GM12878 (cell line): ENCODE measurements at regions not wholly inside any gene's neighbourhood (a gene's known extent, or its start where the extent isn't known, plus 50 kb on each side); places are given as distances from the start of the nearest gene placed in this dataset.

Experiments
- ATAC-seq: fragments of 200-7000 bp; cut with Tn5 transposase; 3 replicates; pipeline ENCODE4 v1.9.1; 2020; ENCODE audit warnings: mild to moderate bottlenecking, moderate library complexity
- BruUV-seq: library from RNA; stranded (reverse); fragments of 400-500 nt; replicated peaks from 2 replicates; lab custom pipeline; 2021; lab: Mats Ljungman, UMichigan
- CTCF ChIA-PET: fragments of 300-600 bp; sonication (Branson Sonifier 250); formaldehyde crosslinking; extraction: SDS; loops from one replicate; lab custom pipeline; 2021; ENCODE audit warnings: inconsistent platforms; lab: Yijun Ruan, JAX
- POLR2A ChIA-PET: fragments of 350-600 bp; formaldehyde crosslinking; extraction: SDS; loops from one replicate; lab custom pipeline; 2021; ENCODE audit warnings: inconsistent platforms; lab: Charles Lee
- RAD21 ChIA-PET: fragments of 300-600 bp; sonication (Branson Sonifier 250); formaldehyde crosslinking; loops from one replicate; lab custom pipeline; 2023; ENCODE audit warnings: antibody characterized with exemption; ENCODE audit not compliant: unreplicated experiment; lab: Charles Lee
- SMC1A ChIA-PET: fragments of 300-600 bp; sonication (Branson Sonifier 250); formaldehyde crosslinking; loops from one replicate; lab custom pipeline; 2023; ENCODE audit not compliant: unreplicated experiment, uncharacterized antibody; lab: Charles Lee
- DNase-seq: peaks from one replicate; pipeline ENCODE4 v3.0.0-alpha.2; 2011; ENCODE audit warnings: low read depth, low spot score
- FAIRE-seq: peaks from 3 replicates; lab custom pipeline; 2011; peaks lifted over from hg19 to GRCh38; lab: Jason Lieb, UNC
- H2AFZ ChIP-seq: 2 replicates; pipeline ENCODE4 v1.6.0; 2011; ENCODE audit warnings: low read depth, low read length, control low read depth; ENCODE audit not compliant: control insufficient read depth
- H3K27ac ChIP-seq: 2 replicates; pipeline ENCODE4 v1.5.1; 2011; ENCODE audit warnings: control low read depth; ENCODE audit not compliant: control insufficient read depth, insufficient read depth
- H3K27me3 ChIP-seq, 2 experiments: replicated peaks in 1 of 2; 2 replicates each; pipeline versions ENCODE4 v1.6.0 to v1.6.1; 2011; ENCODE audit warnings: low read length in 1 of 2; ENCODE audit not compliant: control insufficient read depth in 2 of 2, insufficient read depth in 2 of 2
- H3K36me3 ChIP-seq, 2 experiments: 2 replicates each; pipeline ENCODE4 v1.5.1; 2011; ENCODE audit warnings: low read length in 1 of 2; ENCODE audit not compliant: control insufficient read depth in 2 of 2, insufficient read depth in 2 of 2
- H3K4me1 ChIP-seq: 2 replicates; pipeline ENCODE4 v1.6.1; 2011; ENCODE audit warnings: mild to moderate bottlenecking, low read length, moderate library complexity, mixed read lengths; ENCODE audit not compliant: control insufficient read depth, insufficient read depth
- H3K4me2 ChIP-seq: 2 replicates; pipeline ENCODE4 v1.6.0; 2011; ENCODE audit warnings: control low read depth; ENCODE audit not compliant: control insufficient read depth, insufficient read depth
- H3K4me3 ChIP-seq: fragments of 200-600 bp; sonication (generic); 2 replicates; pipeline ENCODE4 v1.5.1; 2016
- H3K79me2 ChIP-seq: 2 replicates; pipeline ENCODE4 v1.6.0; 2011; ENCODE audit warnings: low read length; ENCODE audit not compliant: control insufficient read depth, insufficient read depth
- H3K9ac ChIP-seq: 2 replicates; pipeline ENCODE4 v1.8.0; 2011; ENCODE audit warnings: low read length, control low read depth, mixed read lengths; ENCODE audit not compliant: control insufficient read depth, insufficient read depth
- H3K9me3 ChIP-seq: replicated peaks from 3 replicates; pipeline ENCODE4 v1.5.1; 2011; ENCODE audit warnings: mild to moderate bottlenecking, low read length; ENCODE audit not compliant: control insufficient read depth, insufficient read depth
- H4K20me1 ChIP-seq: 2 replicates; pipeline ENCODE4 v1.6.0; 2011; ENCODE audit not compliant: control insufficient read depth, insufficient read depth
- ATF2 ChIP-seq: IDR thresholded peaks from 2 replicates; pipeline ENCODE4 v1.6.1; 2012; ENCODE audit warnings: low read length, inconsistent platforms
- BCL11A ChIP-seq: IDR thresholded peaks from 2 replicates; pipeline ENCODE4 v1.6.1; 2011; ENCODE audit warnings: low read depth, low read length
- BMI1 ChIP-seq: fragments of 450-650 bp; IDR thresholded peaks from 2 replicates; pipeline ENCODE4 v1.6.1; 2016; ENCODE audit warnings: mild to moderate bottlenecking, moderate library complexity, borderline replicate concordance
- EED ChIP-seq: sonication (generic); IDR thresholded peaks from 2 replicates; pipeline ENCODE4 v1.6.1; 2016; ENCODE audit warnings: antibody characterized with exemption, low read depth
- ETV6 ChIP-seq, 2 experiments: fragments of 450-650 bp in 1 of 2; IDR thresholded peaks in 1 of 2; conservative IDR thresholded peaks in 1 of 2; 2 replicates each; pipeline ENCODE4 v1.6.1; 2014; ENCODE audit warnings: antibody characterized with exemption in 1 of 2, borderline replicate concordance in 1 of 2, low read depth in 1 of 2, mild to moderate bottlenecking in 1 of 2, moderate library complexity in 1 of 2
- EZH2 ChIP-seq: IDR thresholded peaks from 2 replicates; pipeline ENCODE4 v1.6.1; 2012; ENCODE audit warnings: low read depth, mild to moderate bottlenecking, control low read depth, inconsistent platforms, low read length, borderline replicate concordance; ENCODE audit not compliant: control insufficient read depth
- HDAC2 ChIP-seq: fragments of 200-600 bp; sonication (generic); IDR thresholded peaks from 2 replicates; pipeline ENCODE4 v1.6.1; 2017
- HDAC6 ChIP-seq: fragments of 200-600 bp; sonication (generic); IDR thresholded peaks from one replicate; pipeline ENCODE4 v1.8.0; 2017; ENCODE audit warnings: antibody characterized with exemption; ENCODE audit not compliant: unreplicated experiment
- IKZF2 ChIP-seq, 2 experiments: fragments of 450-650 bp; IDR thresholded peaks; 2 replicates each; pipeline ENCODE4 v1.6.1; 2017; ENCODE audit warnings: mild to moderate bottlenecking in 2 of 2, moderate library complexity in 2 of 2
- KLF5 ChIP-seq: fragments of 450-650 bp; IDR thresholded peaks from 2 replicates; pipeline ENCODE4 v1.6.1; 2014; ENCODE audit warnings: mild to moderate bottlenecking; ENCODE audit not compliant: partially characterized antibody
- MXI1 ChIP-seq: fragments of 150-350 bp; IDR thresholded peaks from 2 replicates; pipeline ENCODE4 v1.6.1; 2011; ENCODE audit warnings: low read depth, mild to moderate bottlenecking, inconsistent platforms, low read length, improper control_type of control experiment
- NR2C2 ChIP-seq: IDR thresholded peaks from 2 replicates; pipeline ENCODE4 v1.6.1; 2011; ENCODE audit warnings: borderline replicate concordance, low read depth; ENCODE audit not compliant: control insufficient read depth, insufficient read length
- PAX5 ChIP-seq: IDR thresholded peaks from 2 replicates; pipeline ENCODE4 v1.6.1; 2011; ENCODE audit warnings: low read depth, low read length, borderline replicate concordance
- RUNX3 ChIP-seq: IDR thresholded peaks from 2 replicates; pipeline ENCODE4 v1.6.1; 2012; ENCODE audit warnings: low read length, inconsistent platforms
- SMAD1 ChIP-seq: fragments of 450-650 bp; IDR thresholded peaks from 2 replicates; pipeline ENCODE4 v1.6.1; 2018; ENCODE audit warnings: mild to moderate bottlenecking, low read depth; ENCODE audit not compliant: partially characterized antibody
- YBX1 ChIP-seq: fragments of 450-650 bp; IDR thresholded peaks from 2 replicates; pipeline ENCODE4 v1.6.1; 2016; ENCODE audit warnings: antibody characterized with exemption
- ZNF24 ChIP-seq: fragments of 450-650 bp; IDR thresholded peaks from 2 replicates; pipeline ENCODE4 v1.6.1; 2017; ENCODE audit warnings: antibody characterized with exemption, mild to moderate bottlenecking
- WGBS: methylation state at CpG from one replicate; pipeline ENCODE4 v1.1.6; 2016; ENCODE audit warnings: low lambda C conversion rate; ENCODE audit not compliant: insufficient replicate concordance, insufficient coverage; ENCODE audit errors: missing lambda C conversion rate; 5-methylcytosine and 5-hydroxymethylcytosine counted together
- in situ Hi-C: fragments of 300-500 bp; cut with MboI; formaldehyde crosslinking; loops from 9 replicates; pipeline ENCODE4 v1.14.3; 2018; ENCODE audit warnings: mixed read lengths
- intact Hi-C: fragments of 100-400 bp; cut with micrococcal nuclease; formaldehyde crosslinking; loops from one replicate; pipeline ENCODE4 v1.14.2; 2022; ENCODE audit not compliant: unreplicated experiment
- TF ChIP-seq, protein P1 (sequence below): fragments of 450-650 bp; IDR thresholded peaks from 2 replicates; pipeline ENCODE4 v1.6.1; 2017; ENCODE audit warnings: mild to moderate bottlenecking
- TF ChIP-seq, protein P2 (sequence below): fragments of 450-650 bp; IDR thresholded peaks from 2 replicates; pipeline ENCODE4 v1.6.1; 2018; ENCODE audit warnings: borderline replicate concordance, mild to moderate bottlenecking; ENCODE audit not compliant: partially characterized antibody

DNA sequence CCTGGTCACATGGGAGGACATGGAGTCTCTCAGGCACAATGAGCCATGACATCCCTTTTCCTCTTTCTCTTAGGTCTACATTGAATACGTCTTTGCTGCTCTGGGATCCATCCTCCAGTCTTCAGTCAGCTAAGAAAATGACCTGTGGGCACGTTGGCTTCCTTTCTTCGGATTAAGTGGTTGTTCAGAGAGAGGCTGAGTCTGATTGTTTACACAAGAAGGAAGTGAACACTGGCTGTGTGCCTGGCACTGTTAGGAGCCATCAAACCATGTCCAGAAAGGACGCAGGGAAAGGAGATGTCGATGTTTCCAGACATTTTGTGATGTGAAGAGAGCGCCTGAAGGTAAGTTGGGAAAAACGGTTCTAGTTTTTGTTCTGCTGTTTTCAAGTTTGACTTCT lies 309.9 kb upstream of the CDYL start:
- FAIRE-seq (no peak), DNase-seq (no peak), ATAC-seq (no peak)
- Histone ChIP-seq H3K4me1 (no peaks in the 10 kb centered on the region), H2AFZ (no peak overlapping the region), H3K9me3 (no peaks in the 10 kb centered on the region; the same call in 2 of the 3 replicates), H3K9ac (no peak overlapping the region), H3K79me2 (no peaks in the 10 kb centered on the region), H4K20me1 (no peaks in the 10 kb centered on the region), H3K4me3 (no peak overlapping the region), H3K36me3 (no peaks in the 10 kb centered on the region), H3K4me2 (no peak overlapping the region), H3K27me3 (no peaks in the 10 kb centered on the region; a peak in 1 of 4 replicates), H3K27ac (no peak overlapping the region)
- in situ Hi-C loops (no loop called here), intact Hi-C loops (no loop called here)
- RAD21 ChIA-PET = no interaction called here
- 23% methylated on average over 7 of the region's 7 CpGs for WGBS
- POLR2A ChIA-PET = no interaction called here
- SMC1A ChIA-PET = no interaction called here
- TF ChIP-seq YBX1 = no peak
- no peak for TF ChIP-seq PAX5
- TF ChIP-seq NR2C2 = no peak
- TF ChIP-seq IKZF2 (IDR thresholded peaks at IDR 0.05) = no peak
- no peak for TF ChIP-seq BMI1
- no peak for TF ChIP-seq ETV6 (conservative IDR thresholded peaks at IDR 0.05 in 1 of 2, IDR thresholded peaks at IDR 0.05 in 1 of 2; ENCODE audit: borderline replicate concordance in 1 of 2, low read depth in 1 of 2)
- TF ChIP-seq HDAC2 = no peak
- TF ChIP-seq EED = no peak
- TF ChIP-seq ATF2 = no peak
- no peak for TF ChIP-seq BCL11A
- TF ChIP-seq EZH2 = no peak
- TF ChIP-seq, protein P1, sequence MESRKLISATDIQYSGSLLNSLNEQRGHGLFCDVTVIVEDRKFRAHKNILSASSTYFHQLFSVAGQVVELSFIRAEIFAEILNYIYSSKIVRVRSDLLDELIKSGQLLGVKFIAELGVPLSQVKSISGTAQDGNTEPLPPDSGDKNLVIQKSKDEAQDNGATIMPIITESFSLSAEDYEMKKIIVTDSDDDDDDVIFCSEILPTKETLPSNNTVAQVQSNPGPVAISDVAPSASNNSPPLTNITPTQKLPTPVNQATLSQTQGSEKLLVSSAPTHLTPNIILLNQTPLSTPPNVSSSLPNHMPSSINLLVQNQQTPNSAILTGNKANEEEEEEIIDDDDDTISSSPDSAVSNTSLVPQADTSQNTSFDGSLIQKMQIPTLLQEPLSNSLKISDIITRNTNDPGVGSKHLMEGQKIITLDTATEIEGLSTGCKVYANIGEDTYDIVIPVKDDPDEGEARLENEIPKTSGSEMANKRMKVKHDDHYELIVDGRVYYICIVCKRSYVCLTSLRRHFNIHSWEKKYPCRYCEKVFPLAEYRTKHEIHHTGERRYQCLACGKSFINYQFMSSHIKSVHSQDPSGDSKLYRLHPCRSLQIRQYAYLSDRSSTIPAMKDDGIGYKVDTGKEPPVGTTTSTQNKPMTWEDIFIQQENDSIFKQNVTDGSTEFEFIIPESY = no peak
- no peak for TF ChIP-seq HDAC6
- TF ChIP-seq ZNF24 = no peak
- no peak for TF ChIP-seq RUNX3
- TF ChIP-seq, protein P2, sequence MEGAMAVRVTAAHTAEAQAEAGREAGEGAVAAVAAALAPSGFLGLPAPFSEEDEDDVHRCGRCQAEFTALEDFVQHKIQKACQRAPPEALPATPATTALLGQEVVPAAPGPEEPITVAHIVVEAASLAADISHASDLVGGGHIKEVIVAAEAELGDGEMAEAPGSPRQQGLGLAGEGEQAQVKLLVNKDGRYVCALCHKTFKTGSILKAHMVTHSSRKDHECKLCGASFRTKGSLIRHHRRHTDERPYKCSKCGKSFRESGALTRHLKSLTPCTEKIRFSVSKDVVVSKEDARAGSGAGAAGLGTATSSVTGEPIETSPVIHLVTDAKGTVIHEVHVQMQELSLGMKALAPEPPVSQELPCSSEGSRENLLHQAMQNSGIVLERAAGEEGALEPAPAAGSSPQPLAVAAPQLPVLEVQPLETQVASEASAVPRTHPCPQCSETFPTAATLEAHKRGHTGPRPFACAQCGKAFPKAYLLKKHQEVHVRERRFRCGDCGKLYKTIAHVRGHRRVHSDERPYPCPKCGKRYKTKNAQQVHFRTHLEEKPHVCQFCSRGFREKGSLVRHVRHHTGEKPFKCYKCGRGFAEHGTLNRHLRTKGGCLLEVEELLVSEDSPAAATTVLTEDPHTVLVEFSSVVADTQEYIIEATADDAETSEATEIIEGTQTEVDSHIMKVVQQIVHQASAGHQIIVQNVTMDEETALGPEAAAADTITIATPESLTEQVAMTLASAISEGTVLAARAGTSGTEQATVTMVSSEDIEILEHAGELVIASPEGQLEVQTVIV = no peak
- no peak for TF ChIP-seq KLF5
- TF ChIP-seq MXI1 = no peak
- no peak for TF ChIP-seq SMAD1
- CTCF ChIA-PET = interaction anchor here (0.5 kb wide), 1 partner anchor 12 kb away, joined by 3 read pairs; no protein-coding TSS in a partner anchor
- no TSS peak for BruUV-seq
